A549 (cell line): ENCODE measurements at regions not wholly inside any gene's neighbourhood (a gene's known extent, or its start where the extent isn't known, plus 50 kb on each side); places are given as distances from the start of the nearest gene placed in this dataset.

ENCODE experiments used
- ATAC-seq, 2 experiments: fragments of 200-7000 bp in 1 of 2; fragments of >200 bp in 1 of 2; cut with Nextera tagmentation in 1 of 2; cut with Tn5 transposase in 1 of 2; 3 replicates each; pipeline versions ENCODE4 v1.8.0 to v1.9.1; 2018 to 2020; ENCODE audit warnings: mild to moderate bottlenecking in 1 of 2, moderate library complexity in 1 of 2
- CTCF ChIA-PET: fragments of 300-600 bp; sonication (Branson Sonifier 250); formaldehyde crosslinking; extraction: SDS; loops from one replicate; lab custom pipeline; 2021; ENCODE audit warnings: antibody characterized with exemption, inconsistent platforms; lab: Yijun Ruan, JAX
- POLR2A ChIA-PET: fragments of 350-600 bp; formaldehyde crosslinking; extraction: SDS; loops from one replicate; lab custom pipeline; 2021; ENCODE audit warnings: antibody characterized with exemption, inconsistent platforms; lab: Yijun Ruan, JAX
- DNase-seq, 2 experiments: peaks; one replicate each; pipeline versions ENCODE4 v3.0.0 to v3.0.0-alpha.2; 2011 to 2016; ENCODE audit warnings: low read depth in 1 of 2, low spot score in 1 of 2
- FAIRE-seq: peaks from 2 replicates; lab custom pipeline; 2011; peaks lifted over from hg19 to GRCh38; lab: Jason Lieb, UNC
- H3K27ac ChIP-seq, 2 experiments: fragments of >200 bp; sonication (Bioruptor Twin); formaldehyde crosslinking; 3 replicates each; pipeline ENCODE4 v1.5.1; 2016 to 2017
- H3K4me1 ChIP-seq: fragments of >200 bp; sonication (Bioruptor Twin); formaldehyde crosslinking; 3 replicates; pipeline ENCODE4 v1.6.1; 2016
- H3K4me2 ChIP-seq: fragments of >200 bp; sonication (Bioruptor Twin); formaldehyde crosslinking; 3 replicates; pipeline ENCODE4 v1.6.1; 2016
- H3K4me3 ChIP-seq: fragments of >200 bp; sonication (Bioruptor Twin); formaldehyde crosslinking; 3 replicates; pipeline ENCODE4 v1.5.1; 2016
- H3K9me3 ChIP-seq: fragments of >200 bp; sonication (Bioruptor Twin); formaldehyde crosslinking; 3 replicates; pipeline ENCODE4 v1.6.1; 2016
- BHLHE40 ChIP-seq: IDR thresholded peaks from 2 replicates; pipeline ENCODE4 v1.6.1; 2012; ENCODE audit warnings: low read depth, low read length, inconsistent platforms
- FOSL2 ChIP-seq, 2 experiments: fragments of 450-650 bp in 1 of 2; fragments of >200 bp in 1 of 2; sonication (Bioruptor Twin) in 1 of 2; formaldehyde crosslinking; IDR thresholded peaks; 2 replicates each; pipeline versions ENCODE4 v1.5.0 to v1.6.1; 2016 to 2020; ENCODE audit warnings: mild to moderate bottlenecking in 1 of 2, moderate library complexity in 1 of 2
- GATA3 ChIP-seq: IDR thresholded peaks from 2 replicates; pipeline ENCODE4 v1.6.1; 2012; ENCODE audit warnings: borderline replicate concordance
- HDAC2 ChIP-seq: fragments of 200-600 bp; sonication (generic); IDR thresholded peaks from 2 replicates; pipeline ENCODE4 v1.6.1; 2016
- HEYL ChIP-seq: fragments of 250-450 bp; sonication (Bioruptor Pico); IDR thresholded peaks from 2 replicates; pipeline ENCODE4 v1.8.0; 2021; ENCODE audit warnings: mild to moderate bottlenecking, moderate library complexity
- HOXB13 ChIP-seq: fragments of 250-450 bp; sonication (Bioruptor Pico); IDR thresholded peaks from 2 replicates; pipeline ENCODE4 v1.5.0; 2020; ENCODE audit warnings: low read depth, mild to moderate bottlenecking, moderate library complexity
- MAZ ChIP-seq: fragments of 150-350 bp; IDR thresholded peaks from 2 replicates; pipeline ENCODE4 v1.6.1; 2014; ENCODE audit warnings: antibody characterized with exemption, low read depth, low read length, borderline replicate concordance
- NPAS2 ChIP-seq: fragments of 250-450 bp; sonication (Bioruptor Pico); IDR thresholded peaks from 2 replicates; pipeline ENCODE4 v1.8.0; 2022; ENCODE audit warnings: mild to moderate bottlenecking, moderate library complexity, borderline replicate concordance
- SMC3 ChIP-seq: fragments of >200 bp; sonication (Bioruptor Twin); formaldehyde crosslinking; IDR thresholded peaks from 3 replicates; pipeline ENCODE4 v1.6.1; 2018; ENCODE audit warnings: inconsistent platforms
- SREBF2 ChIP-seq: fragments of 450-650 bp; IDR thresholded peaks from 2 replicates; pipeline ENCODE4 v1.6.1; 2014; ENCODE audit warnings: mild to moderate bottlenecking, moderate library complexity
- TP53 ChIP-seq: fragments of 250-450 bp; sonication (Bioruptor Pico); IDR thresholded peaks from 2 replicates; pipeline ENCODE4 v1.5.0; 2021; ENCODE audit warnings: mild to moderate bottlenecking, moderate library complexity
- ZC3H11A ChIP-seq: fragments of 450-650 bp; IDR thresholded peaks from 2 replicates; pipeline ENCODE4 v1.6.1; 2014; ENCODE audit warnings: antibody characterized with exemption, mild to moderate bottlenecking
- ZSCAN20 ChIP-seq: fragments of 250-450 bp; sonication (Bioruptor Pico); IDR thresholded peaks from 2 replicates; pipeline ENCODE4 v1.8.0; 2022; ENCODE audit warnings: mild to moderate bottlenecking, moderate library complexity
- WGBS: methylation state at CpG from one replicate; pipeline ENCODE4 v1.1.6; 2017; ENCODE audit errors: missing lambda C conversion rate; 5-methylcytosine and 5-hydroxymethylcytosine counted together
- TF ChIP-seq, protein P1 (sequence below): fragments of >200 bp; sonication (Bioruptor Twin); formaldehyde crosslinking; IDR thresholded peaks from 2 replicates; pipeline ENCODE4 v1.6.1; 2016
- TF ChIP-seq, protein P2 (sequence below): fragments of 250-450 bp; sonication (Bioruptor Pico); IDR thresholded peaks from 2 replicates; pipeline ENCODE4 v1.5.0; 2020; ENCODE audit warnings: low read depth, mild to moderate bottlenecking, moderate library complexity
- TF ChIP-seq, protein P3 (sequence below): fragments of 250-450 bp; sonication (Bioruptor Pico); IDR thresholded peaks from 2 replicates; pipeline ENCODE4 v1.5.0; 2021; ENCODE audit warnings: mild to moderate bottlenecking, moderate library complexity, borderline replicate concordance
- TF ChIP-seq, protein P4 (sequence below): fragments of 150-350 bp; IDR thresholded peaks from 2 replicates; pipeline ENCODE4 v1.6.1; 2014; ENCODE audit warnings: low read depth, mild to moderate bottlenecking, low read length
- TF ChIP-seq, protein P5 (sequence below): IDR thresholded peaks from 2 replicates; pipeline ENCODE4 v1.6.1; 2012; ENCODE audit warnings: low read depth, borderline replicate concordance

DNA sequence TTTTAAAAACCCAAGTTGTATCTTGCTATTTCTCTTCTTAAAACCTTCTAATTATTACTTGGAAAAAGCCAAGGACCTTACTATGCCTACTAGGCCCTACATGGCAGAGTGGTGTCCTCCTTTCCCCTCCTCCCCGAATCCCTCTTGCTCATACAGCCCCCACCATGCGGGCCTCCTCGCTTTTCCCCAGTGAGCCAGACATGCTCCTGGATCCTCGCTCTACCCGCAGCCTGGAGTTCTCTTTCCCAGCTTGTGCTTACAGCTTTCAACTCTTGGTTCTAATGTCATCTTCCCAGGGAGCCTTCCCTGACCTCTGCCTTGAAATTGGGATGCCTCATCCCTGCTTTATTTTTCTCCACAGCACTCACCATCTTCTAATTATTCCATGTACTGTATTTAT lies 111.8 kb upstream of the TLE3 start:
- H3K9me3 ChIP-seq = no peaks in the 10 kb centered on the region
- DNase-seq = no peak
- no peak for TF ChIP-seq ZSCAN20 (CRISPR knock-in tag)
- TF ChIP-seq, protein P1, sequence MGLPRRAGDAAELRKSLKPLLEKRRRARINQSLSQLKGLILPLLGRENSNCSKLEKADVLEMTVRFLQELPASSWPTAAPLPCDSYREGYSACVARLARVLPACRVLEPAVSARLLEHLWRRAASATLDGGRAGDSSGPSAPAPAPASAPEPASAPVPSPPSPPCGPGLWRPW = no peak
- no peak for TF ChIP-seq SREBF2
- no peak for TF ChIP-seq SMC3
- no peak for TF ChIP-seq HDAC2
- TF ChIP-seq HEYL = no peak
- TF ChIP-seq HOXB13 (CRISPR knock-in tag) = no peak
- TF ChIP-seq FOSL2 (IDR thresholded peaks at IDR 0.05) = no peak
- no peak for TF ChIP-seq FOSL2 (CRISPR knock-in tag; IDR thresholded peaks at IDR 0.05)
- TF ChIP-seq MAZ = no peak
- TF ChIP-seq BHLHE40 = no peak
- TF ChIP-seq, all 56 proteins: peak for 0
- FAIRE-seq (no peak), ATAC-seq (no peak)
- H3K27ac ChIP-seq = no peak overlapping the region
- POLR2A ChIA-PET = no interaction called here
- 76% methylated on average over 5 of the region's 5 CpGs for WGBS
- CTCF ChIA-PET = interaction anchor here (1.5 kb wide), 1 partner anchor 16 kb away, joined by 4 read pairs; no protein-coding TSS in a partner anchor
- no peak overlapping the region for H3K4me3 ChIP-seq
- no peak overlapping the region for H3K4me2 ChIP-seq
- no peaks in the 10 kb centered on the region for H3K4me1 ChIP-seq

DNA sequence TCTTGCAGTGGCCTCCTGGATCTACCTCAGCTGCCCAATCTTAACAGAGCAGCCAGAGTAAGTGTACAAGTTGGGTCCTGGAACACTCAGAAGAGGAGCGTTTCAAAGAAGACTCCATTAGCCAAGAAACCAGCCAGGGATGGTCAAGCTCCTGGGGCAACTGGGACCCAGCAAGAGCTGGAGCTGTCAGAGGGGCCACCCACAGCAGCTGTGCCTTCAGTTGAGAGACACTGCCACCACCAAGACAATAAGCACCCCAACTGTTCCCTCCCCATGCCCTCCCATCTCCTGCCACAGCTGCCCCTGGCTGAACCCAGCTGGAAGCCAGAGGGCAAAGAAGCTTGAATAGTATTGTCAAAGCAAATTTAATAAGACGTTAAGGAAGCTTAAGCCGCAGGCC lies 110.6 kb upstream of the TLE3 start:
- Histone ChIP-seq H3K27ac (no peak overlapping the region), H3K9me3 (no peaks in the 10 kb centered on the region), H3K4me2 (no peak overlapping the region), H3K4me1 (no peaks in the 10 kb centered on the region), H3K4me3 (no peak overlapping the region)
- WGBS = 80% methylated on average over 3 of the region's 3 CpGs
- DNase-seq (no peak), ATAC-seq (no peak), FAIRE-seq (no peak)
- POLR2A ChIA-PET = no interaction called here
- TF ChIP-seq, protein P2, sequence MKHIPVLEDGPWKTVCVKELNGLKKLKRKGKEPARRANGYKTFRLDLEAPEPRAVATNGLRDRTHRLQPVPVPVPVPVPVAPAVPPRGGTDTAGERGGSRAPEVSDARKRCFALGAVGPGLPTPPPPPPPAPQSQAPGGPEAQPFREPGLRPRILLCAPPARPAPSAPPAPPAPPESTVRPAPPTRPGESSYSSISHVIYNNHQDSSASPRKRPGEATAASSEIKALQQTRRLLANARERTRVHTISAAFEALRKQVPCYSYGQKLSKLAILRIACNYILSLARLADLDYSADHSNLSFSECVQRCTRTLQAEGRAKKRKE = no peak
- TF ChIP-seq, protein P3, sequence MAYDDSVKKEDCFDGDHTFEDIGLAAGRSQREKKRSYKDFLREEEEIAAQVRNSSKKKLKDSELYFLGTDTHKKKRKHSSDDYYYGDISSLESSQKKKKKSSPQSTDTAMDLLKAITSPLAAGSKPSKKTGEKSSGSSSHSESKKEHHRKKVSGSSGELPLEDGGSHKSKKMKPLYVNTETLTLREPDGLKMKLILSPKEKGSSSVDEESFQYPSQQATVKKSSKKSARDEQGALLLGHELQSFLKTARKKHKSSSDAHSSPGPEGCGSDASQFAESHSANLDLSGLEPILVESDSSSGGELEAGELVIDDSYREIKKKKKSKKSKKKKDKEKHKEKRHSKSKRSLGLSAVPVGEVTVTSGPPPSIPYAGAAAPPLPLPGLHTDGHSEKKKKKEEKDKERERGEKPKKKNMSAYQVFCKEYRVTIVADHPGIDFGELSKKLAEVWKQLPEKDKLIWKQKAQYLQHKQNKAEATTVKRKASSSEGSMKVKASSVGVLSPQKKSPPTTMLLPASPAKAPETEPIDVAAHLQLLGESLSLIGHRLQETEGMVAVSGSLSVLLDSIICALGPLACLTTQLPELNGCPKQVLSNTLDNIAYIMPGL (CRISPR knock-in tag) = no peak
- TF ChIP-seq, protein P4, sequence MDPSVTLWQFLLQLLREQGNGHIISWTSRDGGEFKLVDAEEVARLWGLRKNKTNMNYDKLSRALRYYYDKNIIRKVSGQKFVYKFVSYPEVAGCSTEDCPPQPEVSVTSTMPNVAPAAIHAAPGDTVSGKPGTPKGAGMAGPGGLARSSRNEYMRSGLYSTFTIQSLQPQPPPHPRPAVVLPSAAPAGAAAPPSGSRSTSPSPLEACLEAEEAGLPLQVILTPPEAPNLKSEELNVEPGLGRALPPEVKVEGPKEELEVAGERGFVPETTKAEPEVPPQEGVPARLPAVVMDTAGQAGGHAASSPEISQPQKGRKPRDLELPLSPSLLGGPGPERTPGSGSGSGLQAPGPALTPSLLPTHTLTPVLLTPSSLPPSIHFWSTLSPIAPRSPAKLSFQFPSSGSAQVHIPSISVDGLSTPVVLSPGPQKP = no peak
- CTCF ChIA-PET = interaction anchor here (0.7 to 1.5 kb wide), 4 partner anchors 10 to 45 kb away, joined by 3 to 4 read pairs (median 4); no protein-coding TSS in a partner anchor

DNA sequence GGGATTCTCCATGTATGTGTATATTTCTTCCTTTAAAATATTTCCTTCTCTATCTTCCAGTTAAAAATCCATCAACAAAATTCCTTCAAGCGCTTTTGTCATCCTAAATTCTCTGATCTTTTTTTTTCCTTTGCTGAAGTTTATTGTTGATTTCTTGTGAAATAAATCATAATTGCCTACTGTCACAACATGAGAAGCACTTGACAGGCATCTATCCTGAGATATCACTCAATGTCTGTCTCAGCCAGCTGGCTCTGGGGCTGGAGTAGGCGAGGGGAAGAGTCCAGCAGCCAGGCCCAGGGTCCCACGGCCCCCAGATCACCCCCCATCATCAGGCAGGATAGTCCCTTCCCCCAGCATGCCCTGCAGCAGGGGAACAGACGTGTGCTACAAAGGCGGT lies 109.0 kb upstream of the TLE3 start:
- CTCF ChIA-PET = no interaction called here
- DNase-seq (no peak), FAIRE-seq (no peak)
- 34% methylated on average over 5 of the region's 5 CpGs for WGBS
- no peaks in the 10 kb centered on the region for H3K9me3 ChIP-seq
- H3K4me1 ChIP-seq = no peaks in the 10 kb centered on the region
- H3K4me2 ChIP-seq = no peak overlapping the region
- POLR2A ChIA-PET = no interaction called here
- no peak overlapping the region for H3K27ac ChIP-seq
- TF ChIP-seq NPAS2 (no peak), ZC3H11A (no peak), GATA3 (no peak), TP53 (CRISPR knock-in tag) (no peak)
- TF ChIP-seq, protein P5, sequence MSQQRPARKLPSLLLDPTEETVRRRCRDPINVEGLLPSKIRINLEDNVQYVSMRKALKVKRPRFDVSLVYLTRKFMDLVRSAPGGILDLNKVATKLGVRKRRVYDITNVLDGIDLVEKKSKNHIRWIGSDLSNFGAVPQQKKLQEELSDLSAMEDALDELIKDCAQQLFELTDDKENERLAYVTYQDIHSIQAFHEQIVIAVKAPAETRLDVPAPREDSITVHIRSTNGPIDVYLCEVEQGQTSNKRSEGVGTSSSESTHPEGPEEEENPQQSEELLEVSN = no peak
- TF ChIP-seq, all 56 proteins: peak for 0
- no peak overlapping the region for H3K4me3 ChIP-seq
- no peak for ATAC-seq
